ENCODE measurements at regions not wholly inside any gene's neighbourhood (a gene's known extent, or its start where the extent isn't known, plus 50 kb on each side); places are given as distances from the start of the nearest gene placed in this dataset.

- no peaks in the 10 kb centered on the region for H3K36me3 Mint-ChIP-seq
- peaks cover 0 to 18% of the 10 kb centered on the region in 2 experiments for H3K27me3 ChIP-seq (replicated peaks in 1 of 2; ENCODE audit: control insufficient read depth in 2 of 2, extremely low read depth in 1 of 2, insufficient read depth in 2 of 2, low read length in 1 of 2)
- CTCF ChIA-PET, result no interaction called here
- peaks cover 42 to 63% of the 10 kb centered on the region in 2 donors for H3K27me3 Mint-ChIP-seq
- ATAC-seq (replicated peaks in 1 of 4) (no peak), DNase-seq (no peak)
- no peaks in the 10 kb centered on the region for H3K9me3 Mint-ChIP-seq
- no peaks in the 10 kb centered on the region for H3K4me1 ChIP-seq (ENCODE audit: control insufficient read depth in 1 of 2, extremely low read depth in 1 of 2, insufficient read depth in 2 of 2, low read length in 2 of 2)
- H3K4me3 Mint-ChIP-seq, result no peak overlapping the region
- WGBS (ENCODE audit: insufficient coverage), result 25% methylated on average over 1 of the region's 5 CpGs
- no peaks in the 10 kb centered on the region for H3K9me3 ChIP-seq
- POLR2A ChIA-PET, result no interaction called here
- no peak overlapping the region for H3K4me3 ChIP-seq (ENCODE audit: control insufficient read depth in 1 of 2, extremely low read depth in 1 of 2, low read length in 1 of 2)
- no peak overlapping the region for H3K27ac Mint-ChIP-seq
- no peaks in the 10 kb centered on the region for H3K4me1 Mint-ChIP-seq
- no peak overlapping the region for H3K27ac ChIP-seq (ENCODE audit: low read length)
- H3K36me3 ChIP-seq (ENCODE audit: control insufficient read depth in 2 of 2, extremely low read depth in 1 of 2, insufficient read depth in 1 of 2, low read length in 1 of 2), result no peaks in the 10 kb centered on the region
Observed at GRCh38 chr18:47730795-47731194, 199.7 kb downstream of the SMAD2 start.

- Mint-ChIP-seq H3K4me3 (no peak overlapping the region), H3K27ac (no peak overlapping the region)
Observed at GRCh38 chr18:47729356-47729755, 201.1 kb downstream of the SMAD2 start.

GRCh38 chr18:47728921-47729320, 201.5 kb downstream of the SMAD2 start:
- peaks cover 28 to 50% of the 10 kb centered on the region in 2 donors for H3K27me3 Mint-ChIP-seq
- CTCF ChIA-PET, result interaction anchor here in 1 of 2 donors (0.5 kb wide), 1 partner anchor 155 kb away, joined by 3 read pairs; no protein-coding TSS in a partner anchor

More at GRCh38 chr18:47729356-47729755, 201.1 kb downstream of the SMAD2 start:
- H3K27ac ChIP-seq (ENCODE audit: low read length), result no peak overlapping the region
- ChIA-PET CTCF (no interaction called here), POLR2A (no interaction called here)
- Mint-ChIP-seq H3K4me1 (no peaks in the 10 kb centered on the region), H3K27me3 (peaks cover 32 to 54% of the 10 kb centered on the region in 2 donors), H3K9me3 (no peaks in the 10 kb centered on the region), H3K36me3 (no peaks in the 10 kb centered on the region)
- H3K9me3 ChIP-seq, result no peaks in the 10 kb centered on the region
- no peak overlapping the region for H3K4me3 ChIP-seq (ENCODE audit: control insufficient read depth in 1 of 2, extremely low read depth in 1 of 2, low read length in 1 of 2)
- H3K27me3 ChIP-seq (replicated peaks in 1 of 2; ENCODE audit: control insufficient read depth in 2 of 2, extremely low read depth in 1 of 2, insufficient read depth in 2 of 2, low read length in 1 of 2), result peaks cover 0 to 19% of the 10 kb centered on the region in 2 experiments
- no peak for DNase-seq
- no peak for ATAC-seq (replicated peaks in 1 of 4)
- no peaks in the 10 kb centered on the region for H3K36me3 ChIP-seq (ENCODE audit: control insufficient read depth in 2 of 2, extremely low read depth in 1 of 2, insufficient read depth in 1 of 2, low read length in 1 of 2)
- H3K4me1 ChIP-seq (ENCODE audit: control insufficient read depth in 1 of 2, extremely low read depth in 1 of 2, insufficient read depth in 2 of 2, low read length in 2 of 2), result no peaks in the 10 kb centered on the region
- 69% methylated on average over 6 of the region's 6 CpGs for WGBS (ENCODE audit: insufficient coverage)

GRCh38 chr18:47727409-47727808, 203.1 kb downstream of the SMAD2 start:
- Mint-ChIP-seq H3K4me1 (no peaks in the 10 kb centered on the region), H3K27ac (no peak overlapping the region), H3K36me3 (no peaks in the 10 kb centered on the region), H3K4me3 (no peak overlapping the region), H3K9me3 (no peaks in the 10 kb centered on the region), H3K27me3 (peaks cover 27 to 45% of the 10 kb centered on the region in 2 donors)
- Histone ChIP-seq H3K9me3 (no peaks in the 10 kb centered on the region), H3K36me3 (ENCODE audit: control insufficient read depth in 2 of 2, extremely low read depth in 1 of 2, insufficient read depth in 1 of 2, low read length in 1 of 2) (no peaks in the 10 kb centered on the region), H3K4me1 (ENCODE audit: control insufficient read depth in 1 of 2, extremely low read depth in 1 of 2, insufficient read depth in 2 of 2, low read length in 2 of 2) (no peaks in the 10 kb centered on the region), H3K27me3 (replicated peaks in 1 of 2; ENCODE audit: control insufficient read depth in 2 of 2, extremely low read depth in 1 of 2, insufficient read depth in 2 of 2, low read length in 1 of 2) (peaks cover 0 to 28% of the 10 kb centered on the region in 2 experiments), H3K4me3 (ENCODE audit: control insufficient read depth in 1 of 2, extremely low read depth in 1 of 2, low read length in 1 of 2) (no peak overlapping the region), H3K27ac (ENCODE audit: low read length) (no peak overlapping the region)
- ChIA-PET POLR2A (no interaction called here), CTCF (no interaction called here)
- ATAC-seq (replicated peaks in 1 of 4) (no peak), DNase-seq (no peak)
- WGBS (ENCODE audit: insufficient coverage), result 74% methylated on average over 5 of the region's 5 CpGs

More at GRCh38 chr18:47728921-47729320, 201.5 kb downstream of the SMAD2 start:
- H3K9me3 ChIP-seq, result no peaks in the 10 kb centered on the region
- DNase-seq (no peak), ATAC-seq (replicated peaks in 1 of 4) (no peak)
- H3K4me1 ChIP-seq (ENCODE audit: control insufficient read depth in 1 of 2, extremely low read depth in 1 of 2, insufficient read depth in 2 of 2, low read length in 2 of 2), result no peaks in the 10 kb centered on the region
- H3K36me3 Mint-ChIP-seq, result no peaks in the 10 kb centered on the region
- peaks cover 0 to 23% of the 10 kb centered on the region in 2 experiments for H3K27me3 ChIP-seq (replicated peaks in 1 of 2; ENCODE audit: control insufficient read depth in 2 of 2, extremely low read depth in 1 of 2, insufficient read depth in 2 of 2, low read length in 1 of 2)
- POLR2A ChIA-PET, result no interaction called here
- no peaks in the 10 kb centered on the region for H3K36me3 ChIP-seq (ENCODE audit: control insufficient read depth in 2 of 2, extremely low read depth in 1 of 2, insufficient read depth in 1 of 2, low read length in 1 of 2)
- WGBS (ENCODE audit: insufficient coverage), result 100% methylated on average over 2 of the region's 2 CpGs
- no peak overlapping the region for H3K4me3 Mint-ChIP-seq
- no peak overlapping the region for H3K4me3 ChIP-seq (ENCODE audit: control insufficient read depth in 1 of 2, extremely low read depth in 1 of 2, low read length in 1 of 2)
- H3K9me3 Mint-ChIP-seq, result no peaks in the 10 kb centered on the region
- H3K27ac Mint-ChIP-seq, result no peak overlapping the region
- no peak overlapping the region for H3K27ac ChIP-seq (ENCODE audit: low read length)
- H3K4me1 Mint-ChIP-seq, result no peaks in the 10 kb centered on the region

- H3K27ac Mint-ChIP-seq, result no peak overlapping the region
- Histone ChIP-seq H3K4me1 (ENCODE audit: control insufficient read depth in 1 of 2, extremely low read depth in 1 of 2, insufficient read depth in 2 of 2, low read length in 2 of 2) (no peaks in the 10 kb centered on the region), H3K9me3 (no peaks in the 10 kb centered on the region), H3K36me3 (ENCODE audit: control insufficient read depth in 2 of 2, extremely low read depth in 1 of 2, insufficient read depth in 1 of 2, low read length in 1 of 2) (no peaks in the 10 kb centered on the region), H3K4me3 (ENCODE audit: control insufficient read depth in 1 of 2, extremely low read depth in 1 of 2, low read length in 1 of 2) (no peak overlapping the region), H3K27ac (ENCODE audit: low read length) (no peak overlapping the region), H3K27me3 (replicated peaks in 1 of 2; ENCODE audit: control insufficient read depth in 2 of 2, extremely low read depth in 1 of 2, insufficient read depth in 2 of 2, low read length in 1 of 2) (peaks cover 0 to 30% of the 10 kb centered on the region in 2 experiments)
- no peaks in the 10 kb centered on the region for H3K36me3 Mint-ChIP-seq
- no peak overlapping the region for H3K4me3 Mint-ChIP-seq
- ChIA-PET CTCF (no interaction called here), POLR2A (no interaction called here)
- WGBS (ENCODE audit: insufficient coverage), result no CpG with 5 or more reads among the region's 1 CpG
- H3K4me1 Mint-ChIP-seq, result no peaks in the 10 kb centered on the region
- no peaks in the 10 kb centered on the region for H3K9me3 Mint-ChIP-seq
- DNase-seq (no peak), ATAC-seq (replicated peaks in 1 of 4) (no peak)
- H3K27me3 Mint-ChIP-seq, result peaks cover 25 to 40% of the 10 kb centered on the region in 2 donors
Observed at GRCh38 chr18:47726550-47726949, 203.9 kb downstream of the SMAD2 start.

GRCh38 chr18:47725656-47726055, 204.8 kb downstream of the SMAD2 start:
- WGBS (ENCODE audit: insufficient coverage), result 100% methylated on average over 1 of the region's 3 CpGs
- Mint-ChIP-seq H3K4me1 (no peaks in the 10 kb centered on the region), H3K9me3 (no peaks in the 10 kb centered on the region), H3K27ac (no peak overlapping the region), H3K27me3 (peaks cover 19 to 34% of the 10 kb centered on the region in 2 donors), H3K4me3 (no peak overlapping the region), H3K36me3 (no peaks in the 10 kb centered on the region)
- no peak overlapping the region for H3K27ac ChIP-seq (ENCODE audit: low read length)
- H3K9me3 ChIP-seq, result no peaks in the 10 kb centered on the region
- ATAC-seq (replicated peaks in 1 of 4) (no peak), DNase-seq (no peak)
- H3K4me1 ChIP-seq (ENCODE audit: control insufficient read depth in 1 of 2, extremely low read depth in 1 of 2, insufficient read depth in 2 of 2, low read length in 2 of 2), result no peaks in the 10 kb centered on the region
- CTCF ChIA-PET, result no interaction called here
- H3K4me3 ChIP-seq (ENCODE audit: control insufficient read depth in 1 of 2, extremely low read depth in 1 of 2, low read length in 1 of 2), result no peak overlapping the region
- no peaks in the 10 kb centered on the region for H3K36me3 ChIP-seq (ENCODE audit: control insufficient read depth in 2 of 2, extremely low read depth in 1 of 2, insufficient read depth in 1 of 2, low read length in 1 of 2)
- POLR2A ChIA-PET, result no interaction called here
- H3K27me3 ChIP-seq (replicated peaks in 1 of 2; ENCODE audit: control insufficient read depth in 2 of 2, extremely low read depth in 1 of 2, insufficient read depth in 2 of 2, low read length in 1 of 2), result peaks cover 0 to 22% of the 10 kb centered on the region in 2 experiments
